GM10266 (cell line): ENCODE measurements at regions not wholly inside any gene's neighbourhood (a gene's known extent, or its start where the extent isn't known, plus 50 kb on each side); places are given as distances from the start of the nearest gene placed in this dataset.

Experiments used
- DNase-seq: peaks from one replicate; pipeline ENCODE4 v3.0.0; 2012; ENCODE audit errors: extremely low spot score
- CTCF ChIP-seq: IDR thresholded peaks from 2 replicates; pipeline ENCODE4 v1.5.1; 2012; ENCODE audit warnings: mild to moderate bottlenecking, low read depth; ENCODE audit not compliant: control insufficient read depth, insufficient read depth; ENCODE audit errors: missing control alignments

GRCh38 chr16:79715061-79715460 is 114.5 kb upstream of the MAF start:
- no peak for TF ChIP-seq CTCF
- no peak for DNase-seq

- DNase-seq = no peak
- TF ChIP-seq CTCF = no peak
Observed at GRCh38 chr16:79714440-79714839, 113.9 kb upstream of the MAF start.

GRCh38 chr16:79713609-79714309 is 113.2 kb upstream of the MAF start:
- DNase-seq = no peak
- TF ChIP-seq CTCF = no peak

GRCh38 chr16:79712276-79712675 is 111.7 kb upstream of the MAF start:
- no peak for DNase-seq
- TF ChIP-seq CTCF = no peak

- TF ChIP-seq CTCF = no peak
- no peak for DNase-seq
Observed at GRCh38 chr16:79707876-79708275, 107.3 kb upstream of the MAF start.

- no peak for TF ChIP-seq CTCF
Observed at GRCh38 chr16:79703066-79703465, 102.5 kb upstream of the MAF start.

GRCh38 chr16:79698341-79698753 is 97.8 kb upstream of the MAF start:
- no peak for TF ChIP-seq CTCF
- no peak for DNase-seq

More at GRCh38 chr16:79703066-79703465, 102.5 kb upstream of the MAF start:
- DNase-seq = no peak
